ENCODE measurements at regions not wholly inside any gene's neighbourhood (a gene's known extent, or its start where the extent isn't known, plus 50 kb on each side); places are given as distances from the start of the nearest gene placed in this dataset.

DNA sequence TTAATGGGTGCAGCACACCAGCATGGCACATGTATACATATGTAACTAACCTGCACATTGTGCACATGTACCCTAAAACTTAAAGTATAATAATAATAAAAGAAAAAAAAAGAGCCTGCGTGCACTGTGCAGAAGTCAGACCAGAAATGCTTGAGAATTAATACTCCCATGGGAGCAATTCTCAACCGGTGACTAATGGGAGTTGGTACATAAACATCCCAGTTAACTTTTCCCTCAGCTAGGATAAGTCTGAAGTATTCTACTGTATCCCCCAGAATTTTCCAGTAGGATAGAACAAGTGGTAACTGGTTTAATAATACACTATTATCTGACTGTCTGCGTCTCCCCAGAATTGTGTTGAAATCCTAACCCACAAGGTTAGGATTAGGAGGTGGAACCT is 113.6 kb upstream of the COL5A2 start:
- H3K27me3 ChIP-seq (ENCODE audit: control insufficient read depth in 4 of 4, insufficient read depth in 4 of 4, low read length in 3 of 4) = no peaks in the 10 kb centered on the region
- no peak for DNase-seq (ENCODE audit: low spot score)
- H3K4me1 ChIP-seq (ENCODE audit: control insufficient read depth in 4 of 4, insufficient read depth in 4 of 4, low read length in 3 of 4) = no peaks in the 10 kb centered on the region
- no peak overlapping the region for H3K4me3 ChIP-seq (ENCODE audit: low read depth in 1 of 3, low read length in 3 of 3)
- H3K27ac ChIP-seq (ENCODE audit: low read depth in 1 of 2, low read length in 2 of 2) = no peak overlapping the region
- no peaks in the 10 kb centered on the region for H3K36me3 ChIP-seq (ENCODE audit: control insufficient read depth in 4 of 4, insufficient read depth in 3 of 4, low read depth in 1 of 4, low read length in 3 of 4)
- H3K9ac ChIP-seq (ENCODE audit: low read depth in 1 of 2, low read length in 2 of 2) = no peak overlapping the region
- TF ChIP-seq ATF3 (IDR thresholded peaks at IDR 0.05) = no peak
- WGBS = 93% methylated on average over 3 of the region's 3 CpGs
- no peaks in the 10 kb centered on the region for H3K9me3 ChIP-seq (ENCODE audit: control insufficient read depth in 4 of 4, low read length in 3 of 4)

GRCh38 chr2:189297446-189297845 is 117.9 kb upstream of the COL5A2 start:
- TF ChIP-seq MAX (IDR thresholded peaks at IDR 0.05) (no peak), RAD21 (IDR thresholded peaks at IDR 0.05) (no peak), EGR1 (IDR thresholded peaks at IDR 0.05; ENCODE audit: low read depth in 2 of 2) (no peak), YY1 (IDR thresholded peaks at IDR 0.05) (no peak)
- TF ChIP-seq, protein P1, sequence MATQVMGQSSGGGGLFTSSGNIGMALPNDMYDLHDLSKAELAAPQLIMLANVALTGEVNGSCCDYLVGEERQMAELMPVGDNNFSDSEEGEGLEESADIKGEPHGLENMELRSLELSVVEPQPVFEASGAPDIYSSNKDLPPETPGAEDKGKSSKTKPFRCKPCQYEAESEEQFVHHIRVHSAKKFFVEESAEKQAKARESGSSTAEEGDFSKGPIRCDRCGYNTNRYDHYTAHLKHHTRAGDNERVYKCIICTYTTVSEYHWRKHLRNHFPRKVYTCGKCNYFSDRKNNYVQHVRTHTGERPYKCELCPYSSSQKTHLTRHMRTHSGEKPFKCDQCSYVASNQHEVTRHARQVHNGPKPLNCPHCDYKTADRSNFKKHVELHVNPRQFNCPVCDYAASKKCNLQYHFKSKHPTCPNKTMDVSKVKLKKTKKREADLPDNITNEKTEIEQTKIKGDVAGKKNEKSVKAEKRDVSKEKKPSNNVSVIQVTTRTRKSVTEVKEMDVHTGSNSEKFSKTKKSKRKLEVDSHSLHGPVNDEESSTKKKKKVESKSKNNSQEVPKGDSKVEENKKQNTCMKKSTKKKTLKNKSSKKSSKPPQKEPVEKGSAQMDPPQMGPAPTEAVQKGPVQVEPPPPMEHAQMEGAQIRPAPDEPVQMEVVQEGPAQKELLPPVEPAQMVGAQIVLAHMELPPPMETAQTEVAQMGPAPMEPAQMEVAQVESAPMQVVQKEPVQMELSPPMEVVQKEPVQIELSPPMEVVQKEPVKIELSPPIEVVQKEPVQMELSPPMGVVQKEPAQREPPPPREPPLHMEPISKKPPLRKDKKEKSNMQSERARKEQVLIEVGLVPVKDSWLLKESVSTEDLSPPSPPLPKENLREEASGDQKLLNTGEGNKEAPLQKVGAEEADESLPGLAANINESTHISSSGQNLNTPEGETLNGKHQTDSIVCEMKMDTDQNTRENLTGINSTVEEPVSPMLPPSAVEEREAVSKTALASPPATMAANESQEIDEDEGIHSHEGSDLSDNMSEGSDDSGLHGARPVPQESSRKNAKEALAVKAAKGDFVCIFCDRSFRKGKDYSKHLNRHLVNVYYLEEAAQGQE (IDR thresholded peaks at IDR 0.05) = no peak
- no peaks in the 10 kb centered on the region for H3K4me1 ChIP-seq (ENCODE audit: control insufficient read depth in 4 of 4, insufficient read depth in 4 of 4, low read length in 3 of 4)
- H3K27ac ChIP-seq (ENCODE audit: low read depth in 1 of 2, low read length in 2 of 2) = no peak overlapping the region
- no peaks in the 10 kb centered on the region for H3K36me3 ChIP-seq (ENCODE audit: control insufficient read depth in 4 of 4, insufficient read depth in 3 of 4, low read depth in 1 of 4, low read length in 3 of 4)
- H3K27me3 ChIP-seq (ENCODE audit: control insufficient read depth in 4 of 4, insufficient read depth in 4 of 4, low read length in 3 of 4) = no peaks in the 10 kb centered on the region
- no peak overlapping the region for H3K4me3 ChIP-seq (ENCODE audit: low read depth in 1 of 3, low read length in 3 of 3)
- no peaks in the 10 kb centered on the region for H3K9me3 ChIP-seq (ENCODE audit: control insufficient read depth in 4 of 4, low read length in 3 of 4)
- H3K9ac ChIP-seq (ENCODE audit: low read depth in 1 of 2, low read length in 2 of 2) = no peak overlapping the region
- no peak for DNase-seq (ENCODE audit: low spot score)

GRCh38 chr2:189298038-189298437 is 118.5 kb upstream of the COL5A2 start:
- H3K27ac ChIP-seq (ENCODE audit: low read depth in 1 of 2, low read length in 2 of 2) = no peak overlapping the region
- H3K4me1 ChIP-seq (ENCODE audit: control insufficient read depth in 4 of 4, insufficient read depth in 4 of 4, low read length in 3 of 4) = no peaks in the 10 kb centered on the region
- H3K4me3 ChIP-seq (ENCODE audit: low read depth in 1 of 3, low read length in 3 of 3) = no peak overlapping the region
- H3K9me3 ChIP-seq (ENCODE audit: control insufficient read depth in 4 of 4, low read length in 3 of 4) = no peaks in the 10 kb centered on the region
- WGBS = 90% methylated on average over 1 of the region's 1 CpG
- H3K9ac ChIP-seq (ENCODE audit: low read depth in 1 of 2, low read length in 2 of 2) = no peak overlapping the region
- no peaks in the 10 kb centered on the region for H3K36me3 ChIP-seq (ENCODE audit: control insufficient read depth in 4 of 4, insufficient read depth in 3 of 4, low read depth in 1 of 4, low read length in 3 of 4)
- H3K27me3 ChIP-seq (ENCODE audit: control insufficient read depth in 4 of 4, insufficient read depth in 4 of 4, low read length in 3 of 4) = no peaks in the 10 kb centered on the region
- DNase-seq (ENCODE audit: low spot score) = no peak
- no peak for TF ChIP-seq FOXA2 (IDR thresholded peaks at IDR 0.05)
- TF ChIP-seq, protein P2, sequence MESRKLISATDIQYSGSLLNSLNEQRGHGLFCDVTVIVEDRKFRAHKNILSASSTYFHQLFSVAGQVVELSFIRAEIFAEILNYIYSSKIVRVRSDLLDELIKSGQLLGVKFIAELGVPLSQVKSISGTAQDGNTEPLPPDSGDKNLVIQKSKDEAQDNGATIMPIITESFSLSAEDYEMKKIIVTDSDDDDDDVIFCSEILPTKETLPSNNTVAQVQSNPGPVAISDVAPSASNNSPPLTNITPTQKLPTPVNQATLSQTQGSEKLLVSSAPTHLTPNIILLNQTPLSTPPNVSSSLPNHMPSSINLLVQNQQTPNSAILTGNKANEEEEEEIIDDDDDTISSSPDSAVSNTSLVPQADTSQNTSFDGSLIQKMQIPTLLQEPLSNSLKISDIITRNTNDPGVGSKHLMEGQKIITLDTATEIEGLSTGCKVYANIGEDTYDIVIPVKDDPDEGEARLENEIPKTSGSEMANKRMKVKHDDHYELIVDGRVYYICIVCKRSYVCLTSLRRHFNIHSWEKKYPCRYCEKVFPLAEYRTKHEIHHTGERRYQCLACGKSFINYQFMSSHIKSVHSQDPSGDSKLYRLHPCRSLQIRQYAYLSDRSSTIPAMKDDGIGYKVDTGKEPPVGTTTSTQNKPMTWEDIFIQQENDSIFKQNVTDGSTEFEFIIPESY (IDR thresholded peaks at IDR 0.05) = no peak
- no peak for TF ChIP-seq RAD21 (IDR thresholded peaks at IDR 0.05)
- TF ChIP-seq, protein P3, sequence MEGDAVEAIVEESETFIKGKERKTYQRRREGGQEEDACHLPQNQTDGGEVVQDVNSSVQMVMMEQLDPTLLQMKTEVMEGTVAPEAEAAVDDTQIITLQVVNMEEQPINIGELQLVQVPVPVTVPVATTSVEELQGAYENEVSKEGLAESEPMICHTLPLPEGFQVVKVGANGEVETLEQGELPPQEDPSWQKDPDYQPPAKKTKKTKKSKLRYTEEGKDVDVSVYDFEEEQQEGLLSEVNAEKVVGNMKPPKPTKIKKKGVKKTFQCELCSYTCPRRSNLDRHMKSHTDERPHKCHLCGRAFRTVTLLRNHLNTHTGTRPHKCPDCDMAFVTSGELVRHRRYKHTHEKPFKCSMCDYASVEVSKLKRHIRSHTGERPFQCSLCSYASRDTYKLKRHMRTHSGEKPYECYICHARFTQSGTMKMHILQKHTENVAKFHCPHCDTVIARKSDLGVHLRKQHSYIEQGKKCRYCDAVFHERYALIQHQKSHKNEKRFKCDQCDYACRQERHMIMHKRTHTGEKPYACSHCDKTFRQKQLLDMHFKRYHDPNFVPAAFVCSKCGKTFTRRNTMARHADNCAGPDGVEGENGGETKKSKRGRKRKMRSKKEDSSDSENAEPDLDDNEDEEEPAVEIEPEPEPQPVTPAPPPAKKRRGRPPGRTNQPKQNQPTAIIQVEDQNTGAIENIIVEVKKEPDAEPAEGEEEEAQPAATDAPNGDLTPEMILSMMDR (IDR thresholded peaks at IDR 0.05; ENCODE audit: low read depth, low read length, missing input control) = no peak
- no peak for TF ChIP-seq SP1 (IDR thresholded peaks at IDR 0.05)
- no peak for TF ChIP-seq RXRA (IDR thresholded peaks at IDR 0.05)
- TF ChIP-seq HNF4A (conservative IDR thresholded peaks at IDR 0.05) = no peak
- no peak for TF ChIP-seq ATF3 (IDR thresholded peaks at IDR 0.05)
- no peak for TF ChIP-seq EGR1 (IDR thresholded peaks at IDR 0.05; ENCODE audit: low read depth in 2 of 2)
- TF ChIP-seq, protein P1 (IDR thresholded peaks at IDR 0.05) = no peak
- TF ChIP-seq MAX (IDR thresholded peaks at IDR 0.05) = no peak
- no peak for TF ChIP-seq NR2F2 (IDR thresholded peaks at IDR 0.05)
- TF ChIP-seq HNF4G (IDR thresholded peaks at IDR 0.05) = no peak
- TF ChIP-seq JUND (IDR thresholded peaks at IDR 0.05) = no peak
- no peak for TF ChIP-seq FOXA1 (IDR thresholded peaks at IDR 0.05)
- TF ChIP-seq YY1 (IDR thresholded peaks at IDR 0.05) = no peak

All from liver (tissue), 8 donors.